ENCODE measurements at regions not wholly inside any gene's neighbourhood (a gene's known extent, or its start where the extent isn't known, plus 50 kb on each side); places are given as distances from the start of the nearest gene placed in this dataset.

DNA sequence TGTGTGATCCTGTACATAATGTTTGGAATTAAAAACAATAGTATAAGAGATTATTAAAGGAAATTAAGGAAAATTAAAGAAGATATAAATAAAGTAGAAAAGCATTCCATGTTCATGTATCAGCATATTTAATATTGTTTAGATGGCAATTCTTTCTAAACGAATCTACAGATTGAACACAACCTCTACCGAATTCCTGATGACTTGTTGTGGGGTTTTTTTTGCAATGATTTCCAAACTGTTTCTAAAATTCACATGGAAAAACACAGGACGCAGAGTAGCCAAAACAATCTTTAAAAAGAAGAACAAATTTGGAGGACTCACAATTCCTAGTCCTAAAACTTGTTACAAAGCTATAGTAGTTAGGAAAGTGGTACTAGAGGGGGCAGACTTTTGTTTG lies 573.4 kb upstream of the IGFBP3 start:
- TF ChIP-seq TARDBP (IDR thresholded peaks at IDR 0.05): no peak
- no peak for TF ChIP-seq FOXM1 (IDR thresholded peaks at IDR 0.05; ENCODE audit: borderline replicate concordance)
- no peak for TF ChIP-seq LEF1 (IDR thresholded peaks at IDR 0.05; ENCODE audit: borderline replicate concordance)
- no peak for TF ChIP-seq FOXK2 (IDR thresholded peaks at IDR 0.05)

Measured in HEK293T (cell line).